ENCODE measurements at regions not wholly inside any gene's neighbourhood (a gene's known extent, or its start where the extent isn't known, plus 50 kb on each side); places are given as distances from the start of the nearest gene placed in this dataset.
"Not testable (repeated sequence)": the region's sequence is repeated elsewhere in the genome, so short reads cannot be mapped to it uniquely, and the experiment has no call there.

DNA sequence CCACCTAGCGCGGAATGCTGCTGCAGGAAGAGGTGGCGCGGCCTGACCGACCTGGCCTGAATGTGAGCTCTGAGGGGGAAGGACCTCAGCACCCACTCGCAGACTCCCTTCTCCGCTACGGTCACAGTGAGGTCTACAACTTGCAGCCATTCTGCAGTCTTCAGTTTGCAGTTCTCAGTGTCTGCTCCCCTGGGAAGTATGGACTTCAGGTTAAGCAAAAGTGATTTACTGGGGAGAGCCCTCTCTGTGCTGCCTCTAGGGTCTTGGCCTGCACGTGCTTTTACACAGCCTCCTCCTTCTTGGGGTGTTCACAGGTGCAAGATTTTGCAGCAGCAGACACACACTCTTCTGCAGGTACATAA, 296.0 kb downstream of the OMA1 start:
- peak in 1 of 2 donors; percentile 8 for ATAC-seq
- Mint-ChIP-seq H3K27ac (no peak overlapping the region), H3K9me3 (peaks cover 4 to 5% of the 10 kb centered on the region in 2 donors), H3K36me3 (peaks cover 0 to 12% of the 10 kb centered on the region in 2 donors)
- DNase-seq (ENCODE audit: low spot score in 2 of 2): no peak

- DNase-seq (ENCODE audit: low spot score in 2 of 2): peak in 1 of 2 donors; percentile 13
These were observed 296.6 kb downstream of the OMA1 start for GRCh38 chr1:58249737-58250586.

DNA sequence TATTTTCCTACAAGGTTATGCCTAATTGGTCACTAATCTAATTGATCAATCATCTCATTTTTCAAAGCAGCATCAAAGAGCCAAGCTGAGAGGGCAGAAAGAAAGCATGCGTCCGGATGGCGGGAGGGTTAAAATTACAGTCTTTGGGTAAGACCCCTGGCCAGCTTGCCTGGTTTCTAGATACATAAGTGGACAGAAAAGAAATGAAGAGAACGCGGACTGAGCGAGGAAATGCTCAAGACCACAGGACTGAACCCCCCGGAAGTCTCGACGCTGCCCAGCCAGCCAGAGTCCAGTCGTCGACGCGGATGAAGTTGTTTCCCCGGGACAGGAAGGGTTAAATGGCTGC, 297.2 kb downstream of the OMA1 start:
- no peak overlapping the region for H3K27ac Mint-ChIP-seq
- peaks cover 0 to 8% of the 10 kb centered on the region in 2 donors for H3K36me3 Mint-ChIP-seq
- ATAC-seq: no peak
- DNase-seq (ENCODE audit: low spot score in 2 of 2): no peak
- no peaks in the 10 kb centered on the region for H3K9me3 Mint-ChIP-seq

More at GRCh38 chr1:58249737-58250586, 296.6 kb downstream of the OMA1 start:
- H3K9me3 Mint-ChIP-seq: no peaks in the 10 kb centered on the region
- ATAC-seq: peak; percentile 24 to 83
- H3K27ac Mint-ChIP-seq: no peak overlapping the region
- H3K36me3 Mint-ChIP-seq: peaks cover 0 to 8% of the 10 kb centered on the region in 2 donors

GRCh38 chr1:58248791-58249190, 297.7 kb downstream of the OMA1 start:
- Mint-ChIP-seq H3K9me3 (no peaks in the 10 kb centered on the region), H3K36me3 (peaks cover 0 to 8% of the 10 kb centered on the region in 2 donors), H3K27ac (no peak overlapping the region)
- no peak for DNase-seq (ENCODE audit: low spot score in 2 of 2)
- no peak for ATAC-seq

- Mint-ChIP-seq H3K9me3 (no peaks in the 10 kb centered on the region), H3K36me3 (peaks cover 0 to 8% of the 10 kb centered on the region in 2 donors), H3K27ac (no peak overlapping the region)
- no peak for ATAC-seq
- no peak for DNase-seq (ENCODE audit: low spot score in 2 of 2)
These were observed 298.5 kb downstream of the OMA1 start for GRCh38 chr1:58248072-58248471.

DNA sequence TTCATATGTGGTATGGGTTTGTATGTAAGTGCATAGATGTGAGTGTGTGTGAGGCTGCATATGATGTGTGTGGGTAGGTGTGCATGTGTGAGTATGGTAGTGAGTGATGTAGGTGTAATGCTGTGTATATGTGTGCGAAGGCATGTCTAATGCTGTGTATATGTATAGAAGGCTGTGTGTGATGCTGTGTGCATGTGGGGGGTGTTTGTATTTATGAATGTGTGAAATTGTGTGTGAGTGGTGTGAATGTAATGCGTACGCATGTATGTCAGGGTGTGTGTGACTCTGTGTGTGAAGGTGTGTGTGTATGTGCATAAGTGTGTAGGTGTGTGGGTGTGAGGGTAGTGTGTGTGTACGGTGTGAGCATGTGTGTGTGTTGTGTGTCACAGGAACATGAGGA, 300.0 kb downstream of the OMA1 start:
- no peak for DNase-seq (ENCODE audit: low spot score in 2 of 2)
- Mint-ChIP-seq H3K36me3 (peaks cover 0 to 8% of the 10 kb centered on the region in 2 donors), H3K9me3 (no peaks in the 10 kb centered on the region), H3K27ac (no peak overlapping the region)
- ATAC-seq: no peak

DNA sequence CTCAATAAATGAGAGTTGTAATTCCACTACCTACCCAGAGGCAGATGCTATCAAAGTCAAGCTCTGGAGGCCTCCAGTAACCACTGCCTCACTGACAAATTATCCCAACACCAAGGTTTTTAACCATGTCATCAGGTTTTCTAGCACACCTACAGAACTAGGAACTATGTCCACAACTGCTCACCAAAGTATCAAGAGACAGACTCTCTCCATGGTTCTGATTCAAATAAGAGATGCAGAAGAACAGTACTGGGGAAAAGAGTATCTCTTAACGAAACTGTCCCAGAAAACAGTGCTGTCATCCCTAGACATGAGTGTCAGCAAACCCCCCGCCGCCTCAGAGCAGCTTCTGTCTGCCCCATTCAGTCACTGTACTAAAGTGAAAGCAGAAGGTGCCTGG, 301.7 kb downstream of the OMA1 start:
- Mint-ChIP-seq H3K9me3 (no peaks in the 10 kb centered on the region), H3K27ac (no peak overlapping the region), H3K36me3 (no peaks in the 10 kb centered on the region)
- DNase-seq (ENCODE audit: low spot score in 2 of 2) (no peak), ATAC-seq (no peak)

DNA sequence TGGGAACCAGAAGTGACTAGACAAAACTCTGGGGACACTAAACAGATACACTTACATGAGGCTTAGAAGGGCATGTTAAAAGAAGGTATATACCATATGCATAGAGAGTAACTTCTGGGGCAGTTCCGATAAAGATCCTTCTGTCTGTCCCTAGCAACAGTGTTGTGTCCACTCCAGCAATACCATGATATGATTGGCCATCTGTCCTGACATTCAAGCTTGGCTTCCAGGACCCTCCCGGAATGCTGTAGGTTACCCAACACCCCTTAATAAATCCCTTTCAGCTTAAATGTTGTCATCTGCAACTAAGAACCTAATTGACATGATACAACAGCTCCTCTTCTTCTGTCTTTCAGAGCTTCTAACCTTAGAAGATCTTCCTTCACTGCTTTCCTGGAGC, 307.7 kb downstream of the OMA1 start:
- no peak for DNase-seq (ENCODE audit: low spot score in 2 of 2)
- H3K36me3 Mint-ChIP-seq: no peaks in the 10 kb centered on the region
- no peaks in the 10 kb centered on the region for H3K9me3 Mint-ChIP-seq
- no peak overlapping the region for H3K27ac Mint-ChIP-seq
- ATAC-seq: no peak

DNA sequence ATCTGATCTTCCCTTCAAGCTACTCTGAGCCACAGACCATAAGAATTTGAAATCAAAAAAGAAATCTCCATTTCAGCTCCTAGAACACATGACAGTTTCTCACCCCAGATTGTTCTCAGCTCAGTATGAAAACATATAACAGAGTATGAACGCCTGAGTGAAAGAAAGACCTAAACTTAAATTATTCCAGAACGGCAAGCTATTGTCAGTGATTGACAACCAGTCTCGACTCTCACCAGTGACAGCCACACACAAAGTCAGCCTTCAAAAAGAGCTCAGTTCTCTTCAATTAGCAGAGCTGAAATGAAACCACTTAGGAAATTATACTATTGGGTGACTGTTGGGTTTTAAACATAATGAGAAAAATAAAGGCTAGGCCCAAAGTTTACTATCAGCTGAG, 312.8 kb downstream of the OMA1 start:
- no peak overlapping the region for H3K27ac Mint-ChIP-seq
- no peaks in the 10 kb centered on the region for H3K36me3 Mint-ChIP-seq
- no peak for ATAC-seq
- no peak for DNase-seq (ENCODE audit: low spot score in 2 of 2)
- no peaks in the 10 kb centered on the region for H3K9me3 Mint-ChIP-seq

DNA sequence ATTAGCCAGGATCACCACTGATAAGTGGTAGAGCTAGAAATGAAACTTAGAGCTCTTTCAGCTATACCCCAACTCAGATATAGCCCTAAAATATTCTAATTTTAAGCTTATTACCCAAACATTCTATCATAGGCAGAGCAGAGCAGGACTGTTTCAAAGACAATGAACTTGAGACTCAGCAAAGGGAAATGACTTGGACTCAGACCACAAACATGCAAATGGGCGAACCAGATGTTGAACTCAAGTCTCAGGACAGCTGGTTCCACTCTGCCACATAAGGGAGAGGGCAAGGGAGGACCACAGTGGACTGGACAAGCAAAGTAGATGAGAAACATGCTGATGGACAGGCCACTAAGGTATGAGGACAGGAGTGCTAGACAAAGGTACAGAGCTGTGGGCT, 315.3 kb downstream of the OMA1 start:
- no peak overlapping the region for H3K27ac Mint-ChIP-seq
- ATAC-seq (no peak), DNase-seq (ENCODE audit: low spot score in 2 of 2) (no peak)
- H3K36me3 Mint-ChIP-seq: no peaks in the 10 kb centered on the region
- no peaks in the 10 kb centered on the region for H3K9me3 Mint-ChIP-seq

GRCh38 chr1:58227604-58228003, 318.9 kb downstream of the OMA1 start:
- Mint-ChIP-seq H3K9me3 (no peaks in the 10 kb centered on the region), H3K27ac (no peak overlapping the region)

DNA sequence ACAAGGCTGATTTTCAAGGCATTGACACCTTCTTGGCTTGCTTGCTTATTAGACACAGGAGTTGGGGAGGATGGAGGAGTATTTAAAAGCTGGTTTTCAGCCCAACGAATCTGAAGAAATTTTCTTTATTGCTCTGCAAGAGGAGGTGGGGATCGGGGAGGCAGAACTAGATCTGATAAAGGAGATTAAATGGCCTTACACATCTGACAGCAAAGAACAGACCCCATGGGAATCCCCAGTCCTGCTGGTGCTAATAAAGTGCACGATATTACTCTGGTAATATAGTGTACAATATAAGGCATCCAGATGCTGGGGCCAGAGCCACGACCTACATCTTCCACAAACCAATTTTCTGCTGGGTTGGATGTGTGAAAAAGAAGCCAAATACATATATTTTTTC, 323.0 kb downstream of the OMA1 start:
- DNase-seq (ENCODE audit: low spot score in 2 of 2) (no peak), ATAC-seq (no peak)
- Mint-ChIP-seq H3K9me3 (no peaks in the 10 kb centered on the region), H3K36me3 (no peaks in the 10 kb centered on the region), H3K27ac (no peak overlapping the region)

More at GRCh38 chr1:58227604-58228003, 318.9 kb downstream of the OMA1 start:
- ATAC-seq: no peak
- DNase-seq (ENCODE audit: low spot score in 2 of 2): no peak
- no peaks in the 10 kb centered on the region for H3K36me3 Mint-ChIP-seq

- Mint-ChIP-seq H3K27ac (no peak overlapping the region), H3K9me3 (no peaks in the 10 kb centered on the region), H3K36me3 (no peaks in the 10 kb centered on the region)
- no peak for ATAC-seq
- DNase-seq (ENCODE audit: low spot score in 2 of 2): no peak
These were observed 325.6 kb downstream of the OMA1 start for GRCh38 chr1:58220836-58221472.

- H3K9me3 Mint-ChIP-seq; ATAC-seq; H3K36me3 Mint-ChIP-seq; H3K27ac Mint-ChIP-seq; DNase-seq (ENCODE audit: low spot score in 2 of 2): not testable (repeated sequence)
These were observed 330.4 kb downstream of the OMA1 start for GRCh38 chr1:58216169-58216568.

DNA sequence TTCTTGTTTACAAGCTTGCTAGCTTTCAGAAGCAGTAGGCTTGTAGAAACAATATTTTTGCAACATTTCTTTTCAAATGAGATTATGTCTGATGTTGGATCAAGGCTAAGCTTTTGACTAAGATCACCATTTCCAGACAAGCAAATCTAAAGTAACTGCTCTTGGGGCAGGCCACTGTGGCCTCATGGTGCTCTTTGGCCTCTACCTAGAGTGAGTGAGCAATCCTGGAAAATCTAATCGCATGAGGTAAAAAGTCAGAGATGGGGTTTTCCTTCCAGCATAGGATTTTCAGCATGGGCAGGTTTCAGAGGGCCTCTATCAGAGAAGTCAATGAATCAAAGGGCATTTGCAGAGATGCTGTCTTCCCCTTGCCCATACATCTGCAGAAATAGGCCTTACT, 331.9 kb downstream of the OMA1 start:
- no peaks in the 10 kb centered on the region for H3K36me3 Mint-ChIP-seq
- no peaks in the 10 kb centered on the region for H3K9me3 Mint-ChIP-seq
- ATAC-seq (no peak), DNase-seq (ENCODE audit: low spot score in 2 of 2) (no peak)
- H3K27ac Mint-ChIP-seq: no peak overlapping the region

DNA sequence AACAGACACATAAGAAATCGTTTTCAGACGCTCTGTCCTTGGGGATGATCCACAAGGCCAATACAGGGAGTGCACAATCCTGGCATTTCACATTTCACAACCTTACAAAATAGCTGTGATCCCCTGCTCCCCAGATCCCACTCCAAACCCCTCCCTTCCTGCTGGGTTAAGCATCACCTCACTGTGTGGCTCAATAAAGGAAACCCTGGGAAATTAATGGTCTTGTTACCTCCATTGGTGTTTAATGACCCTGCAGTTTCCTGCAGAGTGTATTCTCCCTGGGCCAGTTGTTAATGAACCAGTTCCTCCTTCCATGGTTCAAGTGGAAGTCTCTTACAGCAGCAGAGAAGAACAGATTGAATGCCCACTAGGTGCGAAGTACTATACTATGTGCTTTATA, 334.7 kb downstream of the OMA1 start:
- Mint-ChIP-seq H3K36me3 (no peaks in the 10 kb centered on the region), H3K27ac (no peak overlapping the region), H3K9me3 (no peaks in the 10 kb centered on the region)
- no peak for ATAC-seq
- no peak for DNase-seq (ENCODE audit: low spot score in 2 of 2)

- Mint-ChIP-seq H3K36me3 (no peaks in the 10 kb centered on the region), H3K27ac (no peak overlapping the region), H3K9me3 (no peaks in the 10 kb centered on the region)
- ATAC-seq (no peak), DNase-seq (ENCODE audit: low spot score in 2 of 2) (no peak)
These were observed 337.0 kb downstream of the OMA1 start for GRCh38 chr1:58209575-58209974.

DNA sequence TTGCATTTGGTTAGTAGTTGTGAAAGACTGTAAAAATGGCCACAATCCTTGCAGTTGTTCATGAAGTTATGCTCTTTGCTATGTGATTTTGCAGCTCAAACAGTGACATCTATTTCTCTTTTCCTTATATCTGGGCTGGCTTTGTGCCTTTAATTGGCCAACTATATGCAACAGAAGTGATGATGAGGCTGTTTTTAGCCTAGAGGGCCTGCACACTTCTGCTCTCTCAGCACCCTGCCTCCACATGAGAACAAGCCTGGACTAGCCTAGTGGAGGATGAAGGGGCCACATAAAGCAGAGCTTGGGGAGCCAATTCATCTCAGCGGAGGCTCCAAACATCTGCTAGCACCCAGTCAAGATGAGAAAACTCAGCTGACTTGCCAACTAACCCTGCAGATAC, 339.8 kb downstream of the OMA1 start:
- ATAC-seq (no peak), DNase-seq (ENCODE audit: low spot score in 2 of 2) (no peak)
- H3K36me3 Mint-ChIP-seq: no peaks in the 10 kb centered on the region
- H3K27ac Mint-ChIP-seq: no peak overlapping the region
- H3K9me3 Mint-ChIP-seq: no peaks in the 10 kb centered on the region

All from activated naive CD4-positive, alpha-beta T cell treated with anti-CD3 and anti-CD28 coated beads, Interleukin-2, amount 50 U/mL, for 72 hours (primary cell).